ENCODE measurements at regions not wholly inside any gene's neighbourhood (a gene's known extent, or its start where the extent isn't known, plus 50 kb on each side); places are given as distances from the start of the nearest gene placed in this dataset.
"Not testable (repeated sequence)": the region's sequence is repeated elsewhere in the genome, so short reads cannot be mapped to it uniquely, and the experiment has no call there.

DNA sequence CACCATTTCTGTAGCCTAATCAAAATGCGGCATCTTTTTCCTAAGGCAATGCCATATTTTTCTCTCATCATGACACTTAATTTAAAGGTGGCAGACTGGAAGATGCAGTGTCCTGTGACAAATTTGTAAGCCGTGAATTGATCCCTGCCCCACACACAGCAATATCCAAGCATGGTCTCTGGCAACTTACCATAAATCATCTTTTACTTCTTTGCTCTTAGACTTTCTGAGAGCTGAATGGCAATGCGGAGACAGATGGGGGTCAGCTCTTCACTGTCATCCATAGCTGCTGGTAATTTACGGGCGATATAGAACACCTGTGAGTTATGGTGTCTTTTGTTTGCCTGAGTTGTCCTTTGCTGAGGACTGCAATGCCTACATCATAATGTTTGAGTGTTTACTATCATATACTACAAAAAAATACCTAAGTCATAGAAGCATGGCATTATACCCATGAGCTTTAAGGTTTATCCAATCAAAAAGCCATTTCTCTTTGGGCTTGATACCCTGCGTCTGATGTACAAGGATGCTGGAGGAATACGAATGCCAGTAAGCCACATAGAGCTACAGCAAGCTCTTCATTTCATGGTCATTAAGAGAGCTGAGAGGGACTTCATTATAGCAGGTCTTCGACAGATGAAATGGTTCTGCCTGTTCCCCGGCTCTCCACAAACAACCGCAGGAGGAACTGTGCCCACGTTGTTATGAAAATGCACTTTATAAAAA lies 148.1 kb downstream of the TRIML1 start:
- no peak for DNase-seq (ENCODE audit: low read depth)

- DNase-seq (ENCODE audit: low read depth) = no peak
Measured at GRCh38 chr4:188289531-188290125, 150.4 kb downstream of the TRIML1 start.

DNA sequence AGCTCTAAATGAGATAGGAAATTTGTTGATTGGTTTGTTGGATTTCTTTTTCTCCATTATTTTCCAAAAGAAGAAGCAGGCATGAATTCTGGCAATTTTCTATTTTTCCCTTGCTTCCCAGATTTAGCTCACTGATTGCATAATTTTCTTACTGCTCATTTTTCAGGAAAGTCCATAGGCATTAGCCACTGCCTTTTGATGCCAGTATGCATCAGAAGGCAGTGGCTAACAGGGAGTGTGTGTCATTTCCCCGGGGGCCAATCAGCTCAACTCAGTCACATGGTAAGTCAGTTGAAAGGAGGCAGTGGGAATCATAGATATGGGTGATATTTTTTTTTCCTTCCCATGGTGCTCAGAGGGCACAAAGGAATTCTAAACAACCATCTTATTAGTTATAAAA lies 156.7 kb downstream of the TRIML1 start:
- no peak for DNase-seq (ENCODE audit: low read depth)

GRCh38 chr4:188296331-188296730 lies 157.1 kb downstream of the TRIML1 start:
- DNase-seq (ENCODE audit: low read depth) = no peak

DNA sequence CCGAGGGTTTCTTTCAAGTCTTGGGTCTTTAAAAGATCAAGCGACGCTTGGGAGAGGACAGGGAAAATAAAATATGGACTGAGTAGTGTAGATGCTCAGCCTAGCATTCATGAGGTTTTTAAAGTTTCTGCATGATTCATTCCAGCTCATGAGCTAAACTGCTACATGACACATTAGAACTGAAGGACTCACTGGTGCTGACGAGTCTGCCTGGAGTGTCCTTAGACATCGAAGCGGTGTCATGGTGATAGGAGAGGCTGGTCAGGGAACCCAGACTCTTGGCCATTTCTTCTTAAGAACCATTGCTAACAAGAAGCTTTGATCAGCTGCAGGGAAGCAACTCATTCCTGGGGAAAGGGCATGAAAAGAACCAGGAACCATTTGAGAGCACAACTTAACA lies 158.6 kb downstream of the TRIML1 start:
- no peak for DNase-seq (ENCODE audit: low read depth)

DNA sequence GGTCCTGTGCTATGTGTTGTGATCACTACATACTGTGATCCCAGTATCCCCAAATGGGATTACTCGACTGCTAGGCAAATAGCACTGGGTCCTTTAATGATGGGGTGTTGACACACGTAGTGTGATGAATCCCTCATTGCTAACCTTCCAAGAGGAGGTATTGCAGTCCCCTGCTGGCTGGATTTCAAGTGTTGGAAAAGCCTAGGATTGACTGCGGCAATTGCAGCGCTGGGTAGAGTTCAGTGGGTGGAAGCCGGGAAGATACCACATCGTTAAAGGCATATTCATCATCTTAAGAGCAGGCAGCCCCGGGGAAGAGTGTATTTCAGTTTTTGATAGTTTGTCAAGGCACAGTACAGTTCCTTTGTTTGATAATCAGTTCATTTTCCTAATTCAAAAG lies 159.9 kb downstream of the TRIML1 start:
- DNase-seq (ENCODE audit: low read depth) = no peak

DNA sequence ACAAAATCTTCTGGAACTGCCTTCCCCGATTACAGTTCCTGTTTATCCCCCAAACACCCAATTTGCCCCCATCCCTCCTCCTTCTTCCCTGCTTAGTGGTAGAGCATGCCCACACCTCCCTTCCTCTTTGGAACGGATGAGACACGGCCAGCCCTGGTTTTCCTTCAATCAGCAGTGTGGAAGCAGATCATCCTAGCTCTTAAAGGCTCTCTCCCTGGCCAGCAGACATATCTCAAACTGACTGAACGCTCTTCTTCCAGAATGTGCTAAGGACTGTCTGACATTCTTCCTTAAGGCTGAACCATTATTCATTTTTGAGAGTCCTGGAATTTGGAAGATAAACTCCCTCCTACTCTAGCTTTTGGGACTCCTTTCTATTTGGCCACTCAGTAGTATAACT lies 161.1 kb downstream of the TRIML1 start:
- no peak for DNase-seq (ENCODE audit: low read depth)

DNA sequence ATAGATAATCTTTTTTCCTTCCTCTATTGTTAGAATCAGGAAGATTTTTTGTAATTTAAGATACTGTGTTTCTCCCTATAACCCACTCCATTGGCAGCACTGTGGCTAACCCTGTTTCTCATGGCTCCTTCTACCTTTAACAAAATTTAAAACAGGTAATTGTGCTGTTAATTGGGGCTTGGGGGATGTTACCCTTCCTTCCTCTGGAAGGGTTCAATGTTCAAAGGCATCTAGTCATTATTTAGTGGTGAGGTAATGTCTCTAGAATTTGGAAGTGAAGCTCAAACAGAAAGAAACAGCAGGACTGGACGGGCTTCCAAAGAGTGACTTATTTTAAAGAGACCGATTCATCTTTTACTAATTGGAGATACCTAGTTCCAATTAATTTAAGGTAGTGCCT lies 166.4 kb downstream of the TRIML1 start:
- DNase-seq (ENCODE audit: low read depth) = no peak

DNA sequence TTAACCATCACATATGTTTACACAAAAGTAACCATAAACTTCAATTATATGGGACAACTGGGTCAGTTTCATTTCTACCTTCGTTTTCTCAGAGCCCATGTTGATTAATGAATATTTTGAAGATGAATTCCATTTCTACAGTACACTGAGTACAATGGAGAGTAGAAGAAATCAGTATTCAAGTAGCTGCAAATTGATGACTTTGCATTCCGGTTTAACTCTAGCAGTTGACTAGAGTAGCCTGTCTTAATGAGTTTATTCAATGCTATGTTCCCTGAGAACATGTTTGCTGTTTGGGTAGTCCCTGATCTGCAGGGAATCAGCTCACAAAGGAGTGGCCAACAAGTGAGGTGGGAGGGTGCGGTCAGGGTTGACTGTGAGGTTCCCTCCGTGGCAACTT lies 168.3 kb downstream of the TRIML1 start:
- DNase-seq (ENCODE audit: low read depth) = no peak

GRCh38 chr4:188308142-188308541 lies 168.9 kb downstream of the TRIML1 start:
- no peak for DNase-seq (ENCODE audit: low read depth)

DNA sequence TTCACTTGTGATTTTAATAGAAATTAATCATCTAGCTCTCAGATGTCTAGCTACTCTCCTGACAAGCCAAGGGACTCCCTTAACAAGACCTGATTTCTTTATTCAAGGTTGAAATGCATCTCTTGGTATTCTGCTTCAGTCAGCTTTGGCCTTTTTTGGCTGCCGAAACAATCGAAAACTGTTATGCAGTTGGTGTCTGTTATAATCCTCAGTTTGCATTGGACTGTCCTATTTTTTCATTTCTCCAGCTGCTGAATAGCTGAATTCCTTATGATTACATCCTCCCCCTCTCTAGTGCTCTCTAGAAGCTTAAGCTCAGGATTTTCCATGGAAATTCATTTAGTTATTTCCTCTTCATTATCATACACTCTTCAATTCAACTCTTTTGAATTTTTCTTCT lies 177.2 kb downstream of the TRIML1 start:
- DNase-seq (ENCODE audit: low read depth) = no peak

DNA sequence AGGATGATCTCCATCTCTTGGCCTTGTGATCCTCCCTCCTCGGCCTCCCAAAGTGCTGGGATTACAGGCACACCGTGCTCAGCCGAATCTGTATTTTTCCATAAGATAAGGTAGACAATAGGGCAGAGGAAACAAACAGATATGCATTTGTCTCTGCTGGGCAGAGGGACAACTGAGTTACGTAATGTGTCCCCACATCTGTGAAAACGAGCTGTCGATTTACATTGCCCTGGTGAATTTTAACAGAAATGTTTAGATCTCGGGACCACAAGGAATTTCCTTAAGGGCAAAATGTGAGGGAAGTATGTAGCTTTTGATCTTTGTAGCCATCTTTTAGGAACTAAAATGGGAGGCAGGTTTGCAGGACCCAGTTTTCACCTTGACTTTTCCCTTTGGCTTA lies 189.7 kb downstream of the TRIML1 start:
- DNase-seq (ENCODE audit: low read depth) = no peak

GRCh38 chr4:188329521-188329920 lies 190.3 kb downstream of the TRIML1 start:
- DNase-seq (ENCODE audit: low read depth) = no peak

DNA sequence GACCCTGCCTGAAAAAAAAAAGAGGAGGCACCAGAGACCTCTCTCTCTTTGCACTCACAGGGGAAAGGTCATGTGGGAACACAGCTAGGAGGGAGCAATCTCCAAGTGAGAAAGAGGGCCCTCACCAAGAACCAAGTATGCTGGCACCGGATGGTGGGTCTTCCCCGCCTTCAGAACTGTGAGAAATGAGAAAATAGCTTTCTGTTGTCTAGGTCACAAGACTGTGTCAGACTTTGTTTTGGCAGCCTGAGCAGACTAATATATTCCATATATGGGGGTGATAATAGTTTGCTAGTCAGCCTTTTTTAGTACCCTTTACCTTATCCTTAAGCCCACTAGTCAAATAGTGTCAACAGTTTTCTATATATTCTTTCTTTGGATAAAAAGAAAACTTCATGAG lies 193.0 kb downstream of the TRIML1 start:
- DNase-seq (ENCODE audit: low read depth) = no peak

- no peak for DNase-seq (ENCODE audit: low read depth)
Measured at GRCh38 chr4:188336891-188337290, 197.7 kb downstream of the TRIML1 start.

GRCh38 chr4:188341428-188341827 lies 202.2 kb downstream of the TRIML1 start:
- DNase-seq (ENCODE audit: low read depth) = no peak

DNA sequence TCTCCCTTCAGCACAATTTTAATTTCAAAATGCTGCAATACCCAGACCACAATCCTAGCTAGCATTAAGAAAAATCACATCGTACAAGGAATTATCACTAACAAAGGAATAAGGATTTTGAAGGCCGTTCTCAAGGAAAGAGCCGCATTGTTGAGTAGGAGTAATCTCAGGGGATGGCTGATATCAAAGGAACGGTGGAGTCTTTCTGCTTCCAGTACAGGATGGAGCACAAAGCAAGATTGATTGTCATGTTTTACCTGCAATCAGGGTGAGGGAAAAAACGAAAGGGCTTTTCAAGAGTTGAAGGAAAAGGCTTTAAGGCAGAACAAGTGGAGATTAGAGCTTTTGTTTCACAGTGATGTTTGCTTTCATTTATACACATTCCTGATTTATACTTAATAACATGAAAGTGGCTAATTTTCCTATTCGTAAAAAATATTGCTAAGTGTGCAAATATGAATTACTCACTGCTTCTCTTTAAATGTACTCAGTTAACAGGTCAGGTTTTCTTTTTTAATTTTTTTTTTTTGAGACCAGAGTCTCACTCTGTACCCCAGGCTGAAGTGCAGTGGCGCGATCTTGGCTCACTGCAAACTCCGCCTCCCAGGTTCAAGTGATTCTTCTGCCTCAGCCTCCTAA lies 207.0 kb downstream of the TRIML1 start:
- DNase-seq (ENCODE audit: low read depth) = no peak

GRCh38 chr4:188347339-188347738 lies 208.1 kb downstream of the TRIML1 start:
- DNase-seq (ENCODE audit: low read depth) = no peak

DNA sequence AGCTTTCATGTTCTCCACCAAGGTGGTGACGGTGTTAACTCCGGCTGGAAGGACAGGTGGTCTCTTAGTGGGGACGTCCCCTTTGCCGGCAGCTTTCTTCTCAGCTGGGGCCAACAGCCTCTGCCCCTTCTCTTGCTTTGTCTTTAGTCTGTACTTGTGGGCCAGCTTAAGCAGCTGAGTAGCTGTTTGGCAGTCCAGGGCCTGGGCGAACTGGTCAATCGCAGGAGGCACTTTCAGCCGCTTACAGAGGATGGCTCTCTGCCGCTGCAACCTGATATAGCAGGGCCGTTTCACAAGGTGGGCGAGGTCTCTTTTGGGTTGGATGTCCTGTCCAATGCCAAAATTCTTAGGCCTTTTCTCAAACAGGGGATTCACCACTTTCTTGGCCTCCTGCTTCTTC lies 210.3 kb downstream of the TRIML1 start:
- DNase-seq (ENCODE audit: low read depth) = not testable (repeated sequence)

- DNase-seq (ENCODE audit: low read depth) = no peak
Measured at GRCh38 chr4:188363196-188363595, 224.0 kb downstream of the TRIML1 start.

DNA sequence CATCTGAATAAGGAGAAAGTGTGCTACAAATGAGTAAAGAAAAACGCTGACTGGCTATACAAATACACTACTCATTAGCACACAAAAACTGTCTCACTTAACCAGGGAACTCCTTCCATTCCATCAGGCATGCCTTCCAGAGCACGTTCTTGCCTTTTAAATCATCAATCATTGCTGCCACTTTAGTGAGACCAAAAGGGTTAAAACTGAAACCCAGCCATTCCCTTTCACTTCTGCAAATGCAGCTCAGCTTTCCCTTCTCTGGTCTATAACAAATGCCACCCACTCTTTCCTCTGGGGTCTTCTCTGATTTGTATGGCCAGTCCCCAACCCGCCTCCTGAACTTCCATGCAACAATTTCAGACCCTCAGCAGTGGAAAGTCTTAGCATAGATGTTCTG lies 231.5 kb downstream of the TRIML1 start:
- no peak for DNase-seq (ENCODE audit: low read depth)

- DNase-seq (ENCODE audit: low read depth) = no peak
Measured at GRCh38 chr4:188372058-188372457, 232.8 kb downstream of the TRIML1 start.

DNA sequence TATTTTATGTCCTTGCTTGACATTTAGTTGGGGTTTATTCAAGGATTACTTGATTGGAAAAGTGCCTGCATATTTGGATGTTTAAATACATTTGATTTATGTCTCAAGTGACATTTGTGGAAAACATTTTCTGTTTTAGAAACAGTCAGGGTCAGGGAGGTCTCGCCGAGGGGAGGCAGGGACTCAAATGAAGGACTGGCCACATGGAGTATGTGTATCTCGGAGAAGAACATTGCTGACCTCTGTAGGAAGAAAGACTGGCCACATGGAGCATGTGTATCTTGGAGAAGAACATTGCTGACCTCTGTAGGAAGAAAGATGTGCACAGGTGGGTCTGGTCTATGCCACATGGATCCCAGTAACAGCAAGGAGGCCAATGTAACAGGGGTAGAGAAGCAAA lies 233.6 kb downstream of the TRIML1 start:
- no peak for DNase-seq (ENCODE audit: low read depth)

GRCh38 chr4:188374871-188375270 lies 235.6 kb downstream of the TRIML1 start:
- no peak for DNase-seq (ENCODE audit: low read depth)

Measured in activated T-cell treated with anti-CD3 and anti-CD28 coated beads for 24 hours (primary cell).